Neural progenitor cell (in vitro differentiated cells): ENCODE measurements at regions not wholly inside any gene's neighbourhood (a gene's known extent, or its start where the extent isn't known, plus 50 kb on each side); places are given as distances from the start of the nearest gene placed in this dataset.
"Not testable (repeated sequence)": the region's sequence is repeated elsewhere in the genome, so short reads cannot be mapped to it uniquely, and the experiment has no call there.

Experiments
- DNase-seq: peaks from one replicate; pipeline ENCODE4 v3.0.0-alpha.2; 2016; ENCODE audit warnings: low spot score
- H2AFZ ChIP-seq: fragments of 200-600 bp; sonication (generic); replicated peaks from 2 replicates; pipeline ENCODE4 v1.6.1; 2016; ENCODE audit warnings: antibody characterized with exemption
- H3F3A ChIP-seq: fragments of 200-600 bp; sonication (generic); 2 replicates; pipeline ENCODE4 v1.6.1; 2016; ENCODE audit warnings: antibody characterized with exemption, low read depth
- H3K27ac ChIP-seq: fragments of 200-600 bp; sonication (generic); 2 replicates; pipeline ENCODE4 v1.5.1; 2016; ENCODE audit warnings: mild to moderate bottlenecking
- H3K27me3 ChIP-seq: fragments of 200-600 bp; sonication (generic); 2 replicates; pipeline ENCODE4 v1.6.1; 2016; ENCODE audit warnings: mild to moderate bottlenecking, moderate library complexity
- H3K36me3 ChIP-seq: fragments of 200-600 bp; sonication (generic); 2 replicates; pipeline ENCODE4 v1.5.1; 2016
- H3K4me1 ChIP-seq: fragments of 200-600 bp; sonication (generic); 2 replicates; pipeline ENCODE4 v1.6.1; 2016; ENCODE audit warnings: mixed run types
- H3K4me2 ChIP-seq: fragments of 200-600 bp; sonication (generic); 2 replicates; pipeline ENCODE4 v1.6.1; 2016
- H3K4me3 ChIP-seq: fragments of 200-600 bp; sonication (generic); 2 replicates; pipeline ENCODE4 v1.5.1; 2016
- H3K79me2 ChIP-seq: fragments of 200-600 bp; sonication (generic); 2 replicates; pipeline ENCODE4 v1.6.1; 2016; ENCODE audit warnings: low read depth
- H3K9ac ChIP-seq: fragments of 200-600 bp; sonication (generic); 2 replicates; pipeline ENCODE4 v1.6.1; 2016
- H3K9me3 ChIP-seq: fragments of 200-600 bp; sonication (generic); 2 replicates; pipeline ENCODE4 v1.5.1; 2016; ENCODE audit warnings: low read depth
- H4K20me1 ChIP-seq: fragments of 200-600 bp; sonication (generic); 2 replicates; pipeline ENCODE4 v1.6.1; 2016; ENCODE audit warnings: low read depth
- H3K27ac Mint-ChIP-seq: 3 replicates; pipeline ENCODE4 v1.8.0; 2021; ENCODE audit warnings: mixed read lengths
- H3K27me3 Mint-ChIP-seq: 2 replicates; pipeline ENCODE4 v1.8.0; 2022; ENCODE audit warnings: low read depth, mild to moderate bottlenecking, inconsistent platforms, moderate library complexity, mixed read lengths; ENCODE audit not compliant: insufficient read depth
- H3K36me3 Mint-ChIP-seq: 3 replicates; pipeline ENCODE4 v1.8.0; 2021; ENCODE audit warnings: mixed read lengths
- H3K4me1 Mint-ChIP-seq: 3 replicates; pipeline ENCODE4 v1.8.0; 2021; ENCODE audit warnings: mixed read lengths
- H3K4me3 Mint-ChIP-seq: 3 replicates; pipeline ENCODE4 v1.8.0; 2021; ENCODE audit warnings: mild to moderate bottlenecking, moderate library complexity, mixed read lengths
- H3K9me3 Mint-ChIP-seq: 3 replicates; pipeline ENCODE4 v1.8.0; 2020; ENCODE audit warnings: mixed read lengths
- CTCF ChIP-seq: fragments of 200-600 bp; sonication (generic); IDR thresholded peaks from 2 replicates; pipeline ENCODE4 v1.5.1; 2017; ENCODE audit warnings: antibody characterized with exemption, mild to moderate bottlenecking
- EZH2 ChIP-seq: fragments of 200-600 bp; sonication (generic); IDR thresholded peaks from 2 replicates; pipeline ENCODE4 v1.6.1; 2017; ENCODE audit warnings: antibody characterized with exemption, mild to moderate bottlenecking, moderate library complexity
- EZH2phosphoT487 ChIP-seq: fragments of 200-600 bp; sonication (generic); IDR thresholded peaks from 2 replicates; pipeline ENCODE4 v1.6.1; 2017; ENCODE audit warnings: antibody characterized with exemption

- H3K27ac Mint-ChIP-seq, result no peak overlapping the region
- no peaks in the 10 kb centered on the region for H3K9me3 ChIP-seq
- no peaks in the 10 kb centered on the region for H3K27me3 ChIP-seq
- no peak overlapping the region for H3K4me3 ChIP-seq
- H3K9me3 Mint-ChIP-seq, result no peaks in the 10 kb centered on the region
- H3K36me3 Mint-ChIP-seq, result no peaks in the 10 kb centered on the region
- H3K36me3 ChIP-seq, result no peaks in the 10 kb centered on the region
- peak; percentile 30 for DNase-seq
- no peak overlapping the region for H2AFZ ChIP-seq
- TF ChIP-seq CTCF, result peak; percentile 53
- TF ChIP-seq EZH2phosphoT487, result no peak
- H3K9ac ChIP-seq, result no peak overlapping the region
- no peaks in the 10 kb centered on the region for H3F3A ChIP-seq
- no peaks in the 10 kb centered on the region for H4K20me1 ChIP-seq
- H3K4me1 Mint-ChIP-seq, result peaks cover 2% of the 10 kb centered on the region
- H3K4me2 ChIP-seq, result no peak overlapping the region
- H3K4me1 ChIP-seq, result no peaks in the 10 kb centered on the region
- no peaks in the 10 kb centered on the region for H3K27me3 Mint-ChIP-seq
- H3K27ac ChIP-seq, result no peak overlapping the region
- no peaks in the 10 kb centered on the region for H3K79me2 ChIP-seq
- H3K4me3 Mint-ChIP-seq, result no peak overlapping the region
Observed at GRCh38 chr11:42778193-42778592, 533.6 kb upstream of the API5 start.

- no peaks in the 10 kb centered on the region for H3F3A ChIP-seq
- H3K4me3 Mint-ChIP-seq, result no peak overlapping the region
- no peak for DNase-seq
- no peak overlapping the region for H3K27ac ChIP-seq
- no peak overlapping the region for H3K4me2 ChIP-seq
- no peak overlapping the region for H3K9ac ChIP-seq
- no peaks in the 10 kb centered on the region for H3K9me3 Mint-ChIP-seq
- H3K9me3 ChIP-seq, result no peaks in the 10 kb centered on the region
- TF ChIP-seq EZH2 (no peak), EZH2phosphoT487 (no peak), CTCF (no peak)
- H2AFZ ChIP-seq, result no peak overlapping the region
- H3K79me2 ChIP-seq, result no peaks in the 10 kb centered on the region
- no peaks in the 10 kb centered on the region for H3K36me3 ChIP-seq
- no peaks in the 10 kb centered on the region for H3K36me3 Mint-ChIP-seq
- no peak overlapping the region for H3K27ac Mint-ChIP-seq
- H3K4me1 ChIP-seq, result no peaks in the 10 kb centered on the region
- no peaks in the 10 kb centered on the region for H3K27me3 Mint-ChIP-seq
- H3K4me1 Mint-ChIP-seq, result peaks cover under 1% of the 10 kb centered on the region
- H4K20me1 ChIP-seq, result no peaks in the 10 kb centered on the region
- no peaks in the 10 kb centered on the region for H3K27me3 ChIP-seq
- no peak overlapping the region for H3K4me3 ChIP-seq
Observed at GRCh38 chr11:42779555-42779954, 532.2 kb upstream of the API5 start.

- no peak for TF ChIP-seq CTCF
- TF ChIP-seq EZH2phosphoT487, result no peak
- no peak for TF ChIP-seq EZH2
- Histone ChIP-seq H3K9me3 (peaks cover 3% of the 10 kb centered on the region), H3K27ac (no peak overlapping the region), H2AFZ (no peak overlapping the region), H3K9ac (no peak overlapping the region), H3K27me3 (no peaks in the 10 kb centered on the region), H3K79me2 (no peaks in the 10 kb centered on the region), H3K4me1 (no peaks in the 10 kb centered on the region), H3K36me3 (peaks cover 3% of the 10 kb centered on the region), H3K4me2 (no peak overlapping the region), H3F3A (no peaks in the 10 kb centered on the region), H4K20me1 (no peaks in the 10 kb centered on the region), H3K4me3 (no peak overlapping the region)
- no peak for DNase-seq
- no peaks in the 10 kb centered on the region for H3K27me3 Mint-ChIP-seq
- H3K4me3 Mint-ChIP-seq, result no peak overlapping the region
- peaks cover 3% of the 10 kb centered on the region for H3K4me1 Mint-ChIP-seq
- H3K36me3 Mint-ChIP-seq, result no peaks in the 10 kb centered on the region
- H3K9me3 Mint-ChIP-seq, result peaks cover 2% of the 10 kb centered on the region
- H3K27ac Mint-ChIP-seq, result no peak overlapping the region
Observed at GRCh38 chr11:42786981-42787380, 524.8 kb upstream of the API5 start.

GRCh38 chr11:42795483-42795882 lies 516.3 kb upstream of the API5 start:
- H3K4me1 Mint-ChIP-seq, H3K4me3 ChIP-seq, H3K27me3 Mint-ChIP-seq, H3F3A ChIP-seq, H3K9ac ChIP-seq, H2AFZ ChIP-seq, H3K79me2 ChIP-seq, H3K36me3 Mint-ChIP-seq, H4K20me1 ChIP-seq, H3K36me3 ChIP-seq, H3K27me3 ChIP-seq, H3K4me1 ChIP-seq, H3K4me3 Mint-ChIP-seq, DNase-seq, H3K27ac Mint-ChIP-seq, H3K9me3 Mint-ChIP-seq, H3K4me2 ChIP-seq, H3K27ac ChIP-seq, H3K9me3 ChIP-seq: not testable (repeated sequence)
